Heart left ventricle (tissue), 13 donors: ENCODE measurements at regions not wholly inside any gene's neighbourhood (a gene's known extent, or its start where the extent isn't known, plus 50 kb on each side); places are given as distances from the start of the nearest gene placed in this dataset.

ENCODE experiments used
- CTCF ChIP-seq, 12 donors: fragments of 200-600 bp; sonication (generic) in 4 of 12; IDR thresholded peaks; one replicate each; pipeline versions ENCODE4 v1.5.0 to v1.8.0; 2018 to 2022; ENCODE audit warnings: antibody characterized with exemption in 12 of 12, mild to moderate bottlenecking in 5 of 12
- POLR2A ChIP-seq, 2 donors: fragments of 450-650 bp; IDR thresholded peaks; one replicate each; pipeline ENCODE4 v1.6.1; 2017; ENCODE audit warnings: antibody characterized with exemption in 2 of 2, mild to moderate bottlenecking in 2 of 2, moderate library complexity in 2 of 2
- donor health status: ischemic (EF 13 %, LVEDD 7.1; RV severe dilation, severe dysfunction).
- donor health status: DM: no; HTN: yes; CAD: no.
- donor health status: DM: no; HTN: no; CAD: no.
- donor health status: ischemic (EF 25% LVEDD 6.9; RV normal size, moderate dysfunction).
- donor health status: ischemic (EF 25% LVEDD 5.7; RV mildly dilated, moderate dysfunction).
- donor health status: ischemic (EF 35%, LVEDD 5.7; RV mildly dilated, moderate dysfunction).
- donor health status: nonischemic (EF 11% LVEDD 7.7; RV severe dilation, severe dysfunction).
- donor health status: DM: yes; HTN: yes; CAD: no.
- donor health status: PGD.
- donor health status: ischemic (EF 29% LVEDD 5.4; RV normal size, mild dysfunction).
- donor health status: nonischemic (EF 23%, LVEDD 6.1; RV moderate dilation, normal function).

GRCh38 chr16:76749780-76750375, 441.1 kb upstream of the MON1B start:
- TF ChIP-seq CTCF (IDR thresholded peaks at IDR 0.05) (no peak), POLR2A (IDR thresholded peaks at IDR 0.05) (no peak)
